Liver (tissue), 8 donors: ENCODE measurements at regions not wholly inside any gene's neighbourhood (a gene's known extent, or its start where the extent isn't known, plus 50 kb on each side); places are given as distances from the start of the nearest gene placed in this dataset.

ENCODE experiments used
- DNase-seq: peaks from one replicate; pipeline ENCODE4 v3.0.0-alpha.2; 2017; ENCODE audit warnings: low spot score
- H3K27ac ChIP-seq, 2 donors: one replicate each; pipeline ENCODE4 v1.7.0; 2013; ENCODE audit warnings: inconsistent platforms in 2 of 2, low read length in 2 of 2, control low read depth in 1 of 2, low read depth in 1 of 2, mild to moderate bottlenecking in 1 of 2
- H3K27me3 ChIP-seq, 4 donors: one replicate each; pipeline versions ENCODE4 v1.6.1 to v1.7.0; 2013; ENCODE audit warnings: low read length in 3 of 4, inconsistent platforms in 1 of 4, mild to moderate bottlenecking in 1 of 4, moderate library complexity in 1 of 4; ENCODE audit not compliant: control insufficient read depth in 4 of 4, insufficient read depth in 4 of 4
- H3K36me3 ChIP-seq, 4 donors: one replicate each; pipeline versions ENCODE4 v1.6.1 to v1.7.0; 2013; ENCODE audit warnings: low read length in 3 of 4, mild to moderate bottlenecking in 3 of 4, low read depth in 1 of 4, moderate library complexity in 1 of 4; ENCODE audit not compliant: control insufficient read depth in 4 of 4, insufficient read depth in 3 of 4
- H3K4me1 ChIP-seq, 4 donors: one replicate each; pipeline versions ENCODE4 v1.6.1 to v1.7.0; 2013; ENCODE audit warnings: low read length in 3 of 4, mild to moderate bottlenecking in 3 of 4, moderate library complexity in 1 of 4; ENCODE audit not compliant: control insufficient read depth in 4 of 4, insufficient read depth in 4 of 4
- H3K4me3 ChIP-seq, 3 donors: one replicate each; pipeline versions ENCODE4 v1.6.1 to v1.7.0; 2013; ENCODE audit warnings: low read length in 3 of 3, control low read depth in 1 of 3, low read depth in 1 of 3, mild to moderate bottlenecking in 1 of 3
- H3K9ac ChIP-seq, 2 donors: one replicate each; pipeline ENCODE4 v1.7.0; 2013; ENCODE audit warnings: low read length in 2 of 2, mild to moderate bottlenecking in 2 of 2, moderate library complexity in 2 of 2, control low read depth in 1 of 2, low read depth in 1 of 2
- H3K9me3 ChIP-seq, 4 donors: one replicate each; pipeline versions ENCODE4 v1.6.1 to v1.7.0; 2013; ENCODE audit warnings: low read length in 3 of 4; ENCODE audit not compliant: control insufficient read depth in 4 of 4
- CTCF ChIP-seq: fragments of 150-350 bp; IDR thresholded peaks from 2 replicates; pipeline ENCODE4 v1.5.1; 2017; ENCODE audit warnings: improper control_type of control experiment, low read depth, low read length; ENCODE audit not compliant: missing input control
- EGR1 ChIP-seq, 2 donors: IDR thresholded peaks; 2 replicates each; pipeline ENCODE4 v1.6.1; 2016 to 2018; ENCODE audit warnings: antibody characterized with exemption in 2 of 2, low read depth in 2 of 2
- FOXA1 ChIP-seq: IDR thresholded peaks from 2 replicates; pipeline ENCODE4 v1.6.1; 2016; ENCODE audit warnings: antibody characterized with exemption
- FOXA2 ChIP-seq: IDR thresholded peaks from 2 replicates; pipeline ENCODE4 v1.6.1; 2016; ENCODE audit warnings: antibody characterized with exemption
- GABPA ChIP-seq, 2 donors: IDR thresholded peaks in 1 of 2; conservative IDR thresholded peaks in 1 of 2; 2 replicates each; pipeline ENCODE4 v1.6.1; 2016; ENCODE audit warnings: antibody characterized with exemption in 2 of 2, mild to moderate bottlenecking in 1 of 2, moderate library complexity in 1 of 2
- HNF4A ChIP-seq, 2 donors: conservative IDR thresholded peaks; 2 replicates each; pipeline ENCODE4 v1.6.1; 2016; ENCODE audit warnings: antibody characterized with exemption in 2 of 2, mild to moderate bottlenecking in 2 of 2
- HNF4G ChIP-seq: IDR thresholded peaks from 2 replicates; pipeline ENCODE4 v1.6.1; 2016; ENCODE audit warnings: antibody characterized with exemption
- JUND ChIP-seq, 2 donors: IDR thresholded peaks; 2 replicates each; pipeline ENCODE4 v1.6.1; 2016; ENCODE audit warnings: antibody characterized with exemption in 2 of 2
- MAX ChIP-seq: IDR thresholded peaks from 2 replicates; pipeline ENCODE4 v1.6.1; 2016; ENCODE audit warnings: antibody characterized with exemption
- NR2F2 ChIP-seq: IDR thresholded peaks from 2 replicates; pipeline ENCODE4 v1.6.1; 2016; ENCODE audit warnings: antibody characterized with exemption
- RAD21 ChIP-seq, 2 donors: IDR thresholded peaks; 2 replicates each; pipeline ENCODE4 v1.6.1; 2016; ENCODE audit warnings: antibody characterized with exemption in 2 of 2, mild to moderate bottlenecking in 2 of 2
- RXRA ChIP-seq, 2 donors: IDR thresholded peaks; 2 replicates each; pipeline ENCODE4 v1.6.1; 2017 to 2018; ENCODE audit warnings: antibody characterized with exemption in 2 of 2, mild to moderate bottlenecking in 1 of 2
- TAF1 ChIP-seq: conservative IDR thresholded peaks from 2 replicates; pipeline ENCODE4 v1.6.1; 2016; ENCODE audit warnings: antibody characterized with exemption, mild to moderate bottlenecking
- YY1 ChIP-seq: IDR thresholded peaks from 2 replicates; pipeline ENCODE4 v1.6.1; 2016; ENCODE audit warnings: antibody characterized with exemption, mild to moderate bottlenecking
- WGBS: extraction: QIAGEN DNeasy Blood & Tissue Kit; methylation state at CpG from one replicate; pipeline ENCODE4 v1.1.7; 2013; 5-methylcytosine and 5-hydroxymethylcytosine counted together
- TF ChIP-seq, protein P1 (sequence below): IDR thresholded peaks from 2 replicates; pipeline ENCODE4 v1.6.1; 2016; ENCODE audit warnings: antibody characterized with exemption
- TF ChIP-seq, protein P2 (sequence below): IDR thresholded peaks from 2 replicates; pipeline ENCODE4 v1.6.1; 2016; ENCODE audit warnings: antibody characterized with exemption, mild to moderate bottlenecking
- TF ChIP-seq, protein P3 (sequence below): IDR thresholded peaks from 2 replicates; pipeline ENCODE4 v1.6.1; 2016; ENCODE audit warnings: antibody characterized with exemption
- donor health status: healthy.
- donor health status: healthy.
- donor health status: healthy.
- donor health status: healthy.
- donor health status: healthy.

DNA sequence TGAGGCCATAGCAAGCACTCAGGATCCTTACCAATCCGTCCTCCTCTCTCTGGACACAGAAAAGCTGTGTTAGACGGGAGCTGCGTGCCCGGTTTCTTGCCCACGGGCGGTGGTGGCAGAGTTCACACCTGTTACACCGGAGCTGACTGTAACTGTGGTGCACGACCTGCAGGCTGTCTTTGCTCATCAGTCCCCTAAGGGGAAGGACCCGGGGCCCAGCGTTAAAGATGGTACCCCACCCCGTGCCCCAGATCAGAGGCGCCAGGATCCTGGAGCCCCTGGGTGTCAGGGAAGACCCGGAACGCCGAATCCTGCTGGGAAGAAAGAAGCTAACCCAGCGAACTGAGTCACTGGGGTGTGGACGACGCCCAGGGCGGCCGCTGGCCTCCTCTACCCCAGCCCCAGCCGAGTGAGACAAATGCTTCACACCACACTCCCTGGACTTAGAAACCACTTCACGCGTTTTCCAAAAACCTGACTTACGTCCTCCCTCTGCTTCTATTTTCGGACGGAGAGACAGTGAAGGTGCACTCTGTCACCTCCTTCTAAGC, 293.6 kb upstream of the SALL3 start:
- no peak for DNase-seq
- TF ChIP-seq RXRA (IDR thresholded peaks at IDR 0.05) = no peak
- no peak for TF ChIP-seq JUND (IDR thresholded peaks at IDR 0.05)
- Histone ChIP-seq H3K9ac (no peak overlapping the region), H3K9me3 (no peaks in the 10 kb centered on the region), H3K36me3 (no peaks in the 10 kb centered on the region), H3K27me3 (no peaks in the 10 kb centered on the region), H3K4me3 (no peak overlapping the region), H3K27ac (no peak overlapping the region), H3K4me1 (no peaks in the 10 kb centered on the region)
- WGBS = 83% methylated on average over 26 of the region's 26 CpGs

GRCh38 chr18:78686976-78687685, 292.5 kb upstream of the SALL3 start:
- DNase-seq = no peak
- H3K27ac ChIP-seq = no peak overlapping the region

More at GRCh38 chr18:78686976-78687685, 292.5 kb upstream of the SALL3 start:
- TF ChIP-seq JUND (IDR thresholded peaks at IDR 0.05) (no peak), HNF4A (conservative IDR thresholded peaks at IDR 0.05) (no peak), CTCF (no peak), RAD21 (IDR thresholded peaks at IDR 0.05) (no peak), EGR1 (IDR thresholded peaks at IDR 0.05; ENCODE audit: low read depth in 2 of 2) (no peak), MAX (no peak), TAF1 (no peak), RXRA (IDR thresholded peaks at IDR 0.05) (no peak), YY1 (no peak), HNF4G (no peak), FOXA2 (no peak), GABPA (IDR thresholded peaks at IDR 0.05 in 1 of 2, conservative IDR thresholded peaks at IDR 0.05 in 1 of 2) (no peak), NR2F2 (no peak), FOXA1 (no peak)
- TF ChIP-seq, protein P1, sequence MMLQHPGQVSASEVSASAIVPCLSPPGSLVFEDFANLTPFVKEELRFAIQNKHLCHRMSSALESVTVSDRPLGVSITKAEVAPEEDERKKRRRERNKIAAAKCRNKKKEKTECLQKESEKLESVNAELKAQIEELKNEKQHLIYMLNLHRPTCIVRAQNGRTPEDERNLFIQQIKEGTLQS = no peak
- TF ChIP-seq, protein P2, sequence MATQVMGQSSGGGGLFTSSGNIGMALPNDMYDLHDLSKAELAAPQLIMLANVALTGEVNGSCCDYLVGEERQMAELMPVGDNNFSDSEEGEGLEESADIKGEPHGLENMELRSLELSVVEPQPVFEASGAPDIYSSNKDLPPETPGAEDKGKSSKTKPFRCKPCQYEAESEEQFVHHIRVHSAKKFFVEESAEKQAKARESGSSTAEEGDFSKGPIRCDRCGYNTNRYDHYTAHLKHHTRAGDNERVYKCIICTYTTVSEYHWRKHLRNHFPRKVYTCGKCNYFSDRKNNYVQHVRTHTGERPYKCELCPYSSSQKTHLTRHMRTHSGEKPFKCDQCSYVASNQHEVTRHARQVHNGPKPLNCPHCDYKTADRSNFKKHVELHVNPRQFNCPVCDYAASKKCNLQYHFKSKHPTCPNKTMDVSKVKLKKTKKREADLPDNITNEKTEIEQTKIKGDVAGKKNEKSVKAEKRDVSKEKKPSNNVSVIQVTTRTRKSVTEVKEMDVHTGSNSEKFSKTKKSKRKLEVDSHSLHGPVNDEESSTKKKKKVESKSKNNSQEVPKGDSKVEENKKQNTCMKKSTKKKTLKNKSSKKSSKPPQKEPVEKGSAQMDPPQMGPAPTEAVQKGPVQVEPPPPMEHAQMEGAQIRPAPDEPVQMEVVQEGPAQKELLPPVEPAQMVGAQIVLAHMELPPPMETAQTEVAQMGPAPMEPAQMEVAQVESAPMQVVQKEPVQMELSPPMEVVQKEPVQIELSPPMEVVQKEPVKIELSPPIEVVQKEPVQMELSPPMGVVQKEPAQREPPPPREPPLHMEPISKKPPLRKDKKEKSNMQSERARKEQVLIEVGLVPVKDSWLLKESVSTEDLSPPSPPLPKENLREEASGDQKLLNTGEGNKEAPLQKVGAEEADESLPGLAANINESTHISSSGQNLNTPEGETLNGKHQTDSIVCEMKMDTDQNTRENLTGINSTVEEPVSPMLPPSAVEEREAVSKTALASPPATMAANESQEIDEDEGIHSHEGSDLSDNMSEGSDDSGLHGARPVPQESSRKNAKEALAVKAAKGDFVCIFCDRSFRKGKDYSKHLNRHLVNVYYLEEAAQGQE = no peak
- TF ChIP-seq, protein P3, sequence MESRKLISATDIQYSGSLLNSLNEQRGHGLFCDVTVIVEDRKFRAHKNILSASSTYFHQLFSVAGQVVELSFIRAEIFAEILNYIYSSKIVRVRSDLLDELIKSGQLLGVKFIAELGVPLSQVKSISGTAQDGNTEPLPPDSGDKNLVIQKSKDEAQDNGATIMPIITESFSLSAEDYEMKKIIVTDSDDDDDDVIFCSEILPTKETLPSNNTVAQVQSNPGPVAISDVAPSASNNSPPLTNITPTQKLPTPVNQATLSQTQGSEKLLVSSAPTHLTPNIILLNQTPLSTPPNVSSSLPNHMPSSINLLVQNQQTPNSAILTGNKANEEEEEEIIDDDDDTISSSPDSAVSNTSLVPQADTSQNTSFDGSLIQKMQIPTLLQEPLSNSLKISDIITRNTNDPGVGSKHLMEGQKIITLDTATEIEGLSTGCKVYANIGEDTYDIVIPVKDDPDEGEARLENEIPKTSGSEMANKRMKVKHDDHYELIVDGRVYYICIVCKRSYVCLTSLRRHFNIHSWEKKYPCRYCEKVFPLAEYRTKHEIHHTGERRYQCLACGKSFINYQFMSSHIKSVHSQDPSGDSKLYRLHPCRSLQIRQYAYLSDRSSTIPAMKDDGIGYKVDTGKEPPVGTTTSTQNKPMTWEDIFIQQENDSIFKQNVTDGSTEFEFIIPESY = no peak
- Histone ChIP-seq H3K4me1 (no peaks in the 10 kb centered on the region), H3K36me3 (no peaks in the 10 kb centered on the region), H3K9me3 (no peaks in the 10 kb centered on the region), H3K4me3 (no peak overlapping the region), H3K9ac (no peak overlapping the region), H3K27me3 (no peaks in the 10 kb centered on the region)
- WGBS = 81% methylated on average over 16 of the region's 16 CpGs
